Thoracic aorta (tissue), 2 donors: ENCODE measurements at regions not wholly inside any gene's neighbourhood (a gene's known extent, or its start where the extent isn't known, plus 50 kb on each side); places are given as distances from the start of the nearest gene placed in this dataset.
"Not testable (repeated sequence)": the region's sequence is repeated elsewhere in the genome, so short reads cannot be mapped to it uniquely, and the experiment has no call there.

ENCODE experiments used
- ATAC-seq: fragments of 150-250 bp; one replicate; pipeline ENCODE4 v1.8.0; 2017; ENCODE audit warnings: low read depth; ENCODE audit not compliant: insufficient number of reproducible peaks, low FRiP score
- DNase-seq: peaks from one replicate; pipeline ENCODE4 v3.0.0-alpha.2; 2020; ENCODE audit warnings: low spot score
- H3K27ac ChIP-seq, 2 donors: fragments of 200-600 bp; sonication (generic); 1 replicate in 1 of 2; 2 replicates in 1 of 2; pipeline ENCODE4 v1.5.1; 2016; ENCODE audit warnings: mild to moderate bottlenecking in 2 of 2, moderate library complexity in 2 of 2
- H3K27me3 ChIP-seq: fragments of 200-600 bp; sonication (generic); replicated peaks from 2 replicates; pipeline ENCODE4 v1.6.0; 2016; ENCODE audit warnings: mild to moderate bottlenecking; ENCODE audit not compliant: insufficient read depth
- H3K36me3 ChIP-seq: fragments of 200-600 bp; sonication (generic); one replicate; pipeline ENCODE4 v1.5.1; 2016
- H3K4me1 ChIP-seq, 2 donors: fragments of 200-600 bp; sonication (generic); 1 replicate in 1 of 2; 2 replicates in 1 of 2; pipeline versions ENCODE4 v1.5.1 to v1.6.0; 2016; ENCODE audit warnings: low read depth in 2 of 2, mild to moderate bottlenecking in 1 of 2; ENCODE audit not compliant: control insufficient read depth in 1 of 2
- H3K4me3 ChIP-seq: fragments of 200-600 bp; sonication (generic); 2 replicates; pipeline ENCODE4 v1.5.1; 2016; ENCODE audit warnings: mild to moderate bottlenecking
- H3K9me3 ChIP-seq: fragments of 200-600 bp; sonication (generic); 2 replicates; pipeline ENCODE4 v1.5.1; 2016
- CTCF ChIP-seq: fragments of 200-600 bp; sonication (generic); IDR thresholded peaks from one replicate; pipeline ENCODE4 v1.5.1; 2019; ENCODE audit warnings: antibody characterized with exemption

GRCh38 chr9:75491533-75491932, 398.9 kb upstream of the PCSK5 start:
- no peak for DNase-seq
- H3K36me3 ChIP-seq: no peaks in the 10 kb centered on the region
- no peak overlapping the region for H3K27ac ChIP-seq
- H3K4me3 ChIP-seq: no peak overlapping the region
- no peak for TF ChIP-seq CTCF
- ATAC-seq: no peak
- peaks cover 0 to 7% of the 10 kb centered on the region in 2 donors for H3K4me1 ChIP-seq
- no peaks in the 10 kb centered on the region for H3K9me3 ChIP-seq
- H3K27me3 ChIP-seq: no peaks in the 10 kb centered on the region

- ATAC-seq: no peak
Observed at GRCh38 chr9:75499812-75500211, 390.7 kb upstream of the PCSK5 start.

GRCh38 chr9:75500479-75500878, 390.0 kb upstream of the PCSK5 start:
- Histone ChIP-seq H3K36me3 (no peaks in the 10 kb centered on the region), H3K27me3 (no peaks in the 10 kb centered on the region), H3K4me3 (no peak overlapping the region), H3K4me1 (peaks cover 8 to 28% of the 10 kb centered on the region in 2 donors), H3K9me3 (no peaks in the 10 kb centered on the region), H3K27ac (no peak overlapping the region)
- TF ChIP-seq CTCF: no peak
- no peak for DNase-seq
- ATAC-seq: no peak

More at GRCh38 chr9:75499812-75500211, 390.7 kb upstream of the PCSK5 start:
- H3K4me1 ChIP-seq: peaks cover 8 to 28% of the 10 kb centered on the region in 2 donors
- DNase-seq: no peak
- no peaks in the 10 kb centered on the region for H3K9me3 ChIP-seq
- H3K27ac ChIP-seq: no peak overlapping the region
- no peak for TF ChIP-seq CTCF
- H3K27me3 ChIP-seq: no peaks in the 10 kb centered on the region
- H3K36me3 ChIP-seq: no peaks in the 10 kb centered on the region
- H3K4me3 ChIP-seq: no peak overlapping the region

- H3K36me3 ChIP-seq, H3K27ac ChIP-seq, ATAC-seq, H3K27me3 ChIP-seq, DNase-seq, H3K9me3 ChIP-seq, H3K4me3 ChIP-seq: not testable (repeated sequence)
- peaks cover 8 to 28% of the 10 kb centered on the region in 2 donors for H3K4me1 ChIP-seq
Observed at GRCh38 chr9:75500940-75501339, 389.5 kb upstream of the PCSK5 start.

- Histone ChIP-seq H3K27me3 (no peaks in the 10 kb centered on the region), H3K9me3 (no peaks in the 10 kb centered on the region), H3K27ac (no peak overlapping the region), H3K4me1 (peaks cover 8 to 28% of the 10 kb centered on the region in 2 donors), H3K36me3 (no peaks in the 10 kb centered on the region), H3K4me3 (no peak overlapping the region)
- DNase-seq (no peak), ATAC-seq (no peak)
- no peak for TF ChIP-seq CTCF
Observed at GRCh38 chr9:75504721-75505120, 385.8 kb upstream of the PCSK5 start.

GRCh38 chr9:75505654-75506053, 384.8 kb upstream of the PCSK5 start:
- no peak overlapping the region for H3K4me3 ChIP-seq
- ATAC-seq (no peak), DNase-seq (no peak)
- H3K4me1 ChIP-seq: peaks cover 5 to 18% of the 10 kb centered on the region in 2 donors
- no peaks in the 10 kb centered on the region for H3K27me3 ChIP-seq
- no peak for TF ChIP-seq CTCF
- no peaks in the 10 kb centered on the region for H3K36me3 ChIP-seq
- H3K9me3 ChIP-seq: no peaks in the 10 kb centered on the region
- H3K27ac ChIP-seq: no peak overlapping the region
